ENCODE measurements at regions not wholly inside any gene's neighbourhood (a gene's known extent, or its start where the extent isn't known, plus 50 kb on each side); places are given as distances from the start of the nearest gene placed in this dataset.

DNA sequence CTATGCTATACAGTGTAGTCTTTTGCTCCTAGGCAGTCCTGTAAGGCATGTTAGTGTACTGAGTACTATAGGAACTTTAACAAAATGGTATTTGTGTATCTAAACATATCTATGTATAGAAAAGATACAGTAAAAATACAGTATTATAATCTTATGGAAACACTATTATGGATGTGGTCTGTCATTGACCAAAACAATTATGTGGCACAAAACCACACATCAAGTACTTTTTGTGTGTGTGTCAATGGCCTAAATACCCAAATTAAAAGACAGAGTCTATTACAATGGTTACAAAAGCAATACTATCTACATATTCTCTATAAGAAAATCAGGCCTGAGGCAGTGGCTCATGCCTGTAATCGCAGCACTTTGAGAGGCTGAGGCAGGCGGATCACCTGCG lies 610.2 kb upstream of the NDST4 start:
- DNase-seq = no peak

DNA sequence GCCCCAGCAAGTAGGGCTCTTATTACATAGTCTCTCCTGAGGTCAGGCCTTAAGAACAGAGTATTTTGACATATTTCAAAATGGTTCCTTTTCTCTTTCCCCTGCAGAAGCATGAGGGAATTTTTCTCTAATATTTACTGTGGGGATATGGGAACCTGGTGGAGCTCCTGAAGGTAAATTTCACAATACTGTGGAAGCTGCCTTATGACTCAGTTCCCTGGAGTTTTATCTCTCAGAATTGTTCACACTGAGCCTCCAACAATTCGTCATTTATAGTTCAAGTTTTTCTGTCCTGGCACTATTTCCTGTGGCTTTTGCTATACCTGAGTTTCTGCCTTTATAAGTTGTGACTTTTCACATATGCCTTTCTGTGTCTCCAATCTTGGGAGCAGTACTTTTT lies 607.2 kb upstream of the NDST4 start:
- DNase-seq = no peak

DNA sequence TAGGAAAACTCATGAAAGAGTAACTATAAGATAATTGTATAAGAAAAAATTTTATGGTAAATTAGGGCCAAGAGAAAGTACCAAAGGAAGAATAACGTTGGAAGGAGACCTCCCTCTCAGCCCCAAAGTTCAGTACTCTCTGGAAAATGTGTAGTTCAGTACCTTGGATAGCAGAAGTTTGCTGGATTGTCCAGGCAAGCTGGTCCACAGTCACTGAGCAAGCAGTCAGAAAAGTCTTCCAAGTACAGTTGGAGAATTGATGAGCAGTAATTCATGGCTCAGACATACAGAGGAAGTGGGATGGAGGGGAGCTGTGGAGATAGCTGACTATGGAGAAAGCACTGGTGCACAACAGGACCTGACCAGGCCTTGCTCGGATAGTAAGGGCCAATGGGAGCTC lies 598.2 kb upstream of the NDST4 start:
- DNase-seq = no peak

DNA sequence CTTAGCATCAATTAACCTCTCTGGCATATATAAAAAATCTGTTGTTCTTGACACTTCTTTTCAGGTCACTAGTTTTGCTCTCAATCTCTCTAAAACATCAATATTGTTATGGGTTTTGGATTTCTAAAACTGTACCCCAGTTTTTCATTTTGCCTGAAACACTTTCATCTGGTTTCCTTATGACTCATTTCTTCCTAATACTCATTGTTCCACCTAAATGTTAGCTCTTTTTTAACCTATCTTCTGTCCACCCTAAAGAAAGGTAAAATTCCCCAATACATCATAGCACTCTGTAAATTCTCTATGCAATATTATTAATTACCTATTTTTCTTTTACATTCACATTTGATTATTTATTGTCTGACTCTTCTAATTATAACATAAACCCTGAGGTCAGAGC lies 575.5 kb upstream of the NDST4 start:
- no peak for DNase-seq

DNA sequence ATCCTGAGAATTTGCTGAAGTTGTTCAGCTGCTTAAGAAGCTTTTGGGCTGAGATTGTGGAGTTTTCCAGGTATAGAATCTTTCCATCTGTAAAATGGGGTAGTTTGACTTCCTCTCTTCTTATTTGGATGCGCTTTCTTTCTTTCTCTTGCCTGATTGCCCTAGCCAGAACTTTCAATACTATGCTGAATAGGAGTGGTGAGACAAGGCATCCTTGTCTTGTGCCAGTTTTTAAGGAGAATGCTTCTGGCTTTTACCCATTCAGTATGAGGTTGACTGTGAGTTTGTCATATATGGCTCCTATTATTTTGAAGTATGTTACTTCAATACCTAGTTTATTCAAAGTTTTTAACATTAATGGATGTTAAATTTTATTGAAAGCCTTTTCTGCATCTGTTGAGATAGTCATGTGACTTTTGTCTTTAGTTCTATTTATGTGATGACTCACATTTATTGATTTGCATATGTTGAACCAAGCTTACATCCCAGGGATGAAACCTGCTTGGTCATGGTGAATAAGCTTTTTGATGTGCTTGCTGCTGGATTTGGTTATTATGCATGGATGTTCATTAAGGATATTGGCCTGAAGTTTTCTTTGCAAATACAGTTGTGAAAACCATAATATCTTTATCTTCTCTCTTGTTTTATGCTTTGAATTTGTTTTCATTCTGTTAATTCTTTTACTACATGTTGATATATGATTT lies 573.8 kb upstream of the NDST4 start:
- no peak for DNase-seq

DNA sequence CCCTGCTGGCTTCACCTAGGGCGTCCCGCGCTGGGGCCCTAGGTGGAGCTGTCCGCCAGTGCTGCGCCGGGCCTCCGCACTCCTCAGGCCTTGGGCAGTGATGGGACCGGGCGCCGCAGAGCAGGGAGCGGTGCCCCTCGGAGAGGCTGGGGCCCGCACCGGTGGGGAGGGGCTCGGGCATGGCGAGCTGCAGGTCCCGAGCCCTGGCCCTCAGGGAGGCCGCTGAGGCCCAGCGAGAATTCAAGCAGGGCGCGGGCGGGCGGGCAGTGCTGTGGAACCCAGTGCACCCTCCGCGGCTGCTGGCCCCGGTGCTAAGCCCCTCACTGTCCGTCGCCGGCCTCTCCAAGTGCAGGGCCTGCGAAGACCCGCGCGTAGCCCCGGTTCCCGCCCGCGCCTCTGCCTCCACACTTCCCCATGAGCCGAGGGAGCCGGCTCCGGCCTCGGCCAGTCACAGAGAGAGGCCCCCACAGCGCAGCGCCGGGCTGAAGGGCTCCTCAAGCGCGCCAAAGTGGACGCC lies 565.1 kb upstream of the NDST4 start:
- no peak for DNase-seq

DNA sequence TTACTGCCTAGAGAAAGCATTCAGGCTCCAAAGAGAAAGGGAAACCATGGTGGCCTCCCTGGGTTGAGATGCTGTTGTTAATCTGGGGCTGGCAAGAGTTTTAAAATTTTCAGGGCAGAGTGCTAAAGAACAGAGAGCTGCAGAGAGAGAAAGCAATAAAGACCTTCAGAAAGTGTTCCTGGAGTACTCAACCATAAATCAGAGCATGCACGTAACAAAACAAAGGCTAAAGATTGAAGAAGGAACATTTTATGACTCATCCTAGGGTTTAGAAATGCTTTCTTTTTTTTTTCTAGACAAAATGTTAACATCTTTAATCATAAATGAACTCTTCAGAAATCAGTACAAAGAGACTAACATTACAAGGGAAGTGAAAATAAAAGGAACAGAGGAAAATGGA lies 562.3 kb upstream of the NDST4 start:
- DNase-seq = no peak

DNA sequence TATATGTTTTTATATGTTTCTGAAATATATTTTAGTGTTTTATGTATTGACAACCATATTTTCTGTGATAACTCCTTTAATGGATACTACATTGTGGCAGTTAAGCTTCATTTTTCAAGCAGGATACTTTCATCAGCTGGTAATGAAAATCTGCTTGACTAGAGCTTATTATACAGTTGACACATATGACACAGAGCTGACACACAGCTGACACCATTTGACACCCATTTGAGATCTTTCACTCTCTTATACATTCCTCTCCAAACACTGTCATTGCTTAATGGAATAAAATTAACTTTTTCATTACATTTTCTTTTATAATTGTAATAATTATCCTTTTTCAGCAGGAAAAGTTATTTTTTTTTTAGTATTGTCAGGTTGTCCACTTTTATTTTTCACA lies 561.1 kb upstream of the NDST4 start:
- DNase-seq = no peak

DNA sequence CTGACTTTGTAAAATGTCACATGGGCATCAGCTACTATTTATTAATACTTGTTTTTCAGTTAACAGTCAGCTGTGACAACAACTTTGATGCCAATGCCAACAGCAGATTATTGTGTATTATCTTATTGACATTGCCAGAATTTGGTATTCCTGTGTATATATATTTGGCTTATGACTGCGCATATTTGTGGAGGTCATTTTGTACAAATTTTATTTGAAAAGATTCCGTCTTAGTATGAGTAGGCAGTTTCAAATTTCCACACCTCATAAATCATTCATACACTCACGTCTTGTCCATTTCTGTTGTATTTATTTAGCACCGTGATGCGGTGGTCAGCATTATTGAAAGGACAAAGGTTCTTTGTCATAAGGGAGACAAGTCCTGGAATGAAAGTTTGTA lies 558.2 kb upstream of the NDST4 start:
- no peak for DNase-seq

DNA sequence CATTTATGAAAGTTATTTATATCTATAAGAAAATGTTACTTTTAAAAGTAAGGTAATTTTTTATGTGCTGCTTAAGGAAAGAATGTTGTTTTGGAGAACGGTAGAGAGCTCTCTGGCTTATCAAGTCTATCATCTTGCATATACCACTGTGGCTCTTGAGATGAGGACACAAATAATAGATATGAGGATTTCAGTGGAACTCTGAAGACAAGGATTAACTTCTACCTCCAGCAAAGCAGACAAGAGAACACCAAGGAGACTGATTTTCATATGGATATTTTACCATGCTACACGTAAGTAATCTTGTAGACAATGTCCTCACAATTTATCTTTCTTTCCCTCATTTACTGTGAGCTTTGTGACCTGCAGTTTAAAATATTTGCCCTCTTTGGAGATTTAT lies 557.5 kb upstream of the NDST4 start:
- DNase-seq = no peak

DNA sequence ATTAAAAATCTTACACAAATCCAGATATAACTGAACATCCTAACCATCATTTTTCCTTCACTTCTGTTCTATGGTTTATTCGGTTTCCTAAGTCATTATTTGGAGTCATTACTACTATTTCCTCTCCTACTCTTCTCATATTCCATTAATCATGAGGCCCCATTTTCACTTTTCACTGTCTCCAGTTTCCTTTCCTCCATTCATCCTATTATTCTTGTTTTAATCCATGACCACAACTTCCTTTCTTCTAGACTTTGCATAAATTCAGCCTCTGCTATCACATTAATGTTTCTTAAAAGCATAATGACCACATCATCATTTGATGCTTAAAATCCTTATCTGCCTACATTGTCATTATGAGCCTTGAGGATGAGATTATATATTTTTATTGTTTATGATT lies 555.0 kb upstream of the NDST4 start:
- no peak for DNase-seq

DNA sequence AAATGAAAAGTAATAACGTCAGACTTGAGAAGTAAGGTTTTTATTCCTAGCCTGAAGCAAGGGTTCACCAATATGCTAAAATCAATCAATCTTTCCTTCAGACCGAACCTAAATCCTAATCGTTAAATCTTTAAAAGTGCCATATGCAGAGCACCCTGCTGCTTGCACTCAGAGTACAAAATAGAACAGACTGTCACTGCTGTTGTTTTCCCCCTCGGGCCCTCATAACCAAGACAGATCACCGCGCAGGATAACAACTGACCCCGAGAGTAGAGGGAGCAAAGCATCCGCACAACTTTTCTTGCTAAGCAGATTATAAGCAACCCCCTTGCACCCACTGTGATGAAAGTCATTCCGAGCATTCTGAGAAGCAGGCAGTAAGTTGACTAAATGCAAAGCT lies 550.9 kb upstream of the NDST4 start:
- no peak for DNase-seq

DNA sequence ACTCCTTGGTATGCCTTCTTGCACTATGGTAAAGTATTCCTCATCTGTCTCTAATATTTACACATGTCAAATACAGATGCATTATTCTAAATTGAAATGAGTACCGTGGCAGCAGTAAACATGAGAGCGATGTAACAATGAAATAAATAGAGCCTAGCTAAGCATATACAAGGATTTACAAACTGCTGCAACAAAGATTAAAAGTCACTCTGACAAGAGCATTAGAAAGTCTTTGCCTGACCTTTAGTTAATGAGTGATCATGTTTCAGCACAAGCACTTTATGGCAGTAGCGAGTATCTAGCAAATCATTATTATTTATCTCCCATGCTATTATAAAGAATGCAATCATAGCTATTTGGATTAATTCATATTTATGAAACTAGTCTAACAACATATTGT lies 547.0 kb upstream of the NDST4 start:
- no peak for DNase-seq

DNA sequence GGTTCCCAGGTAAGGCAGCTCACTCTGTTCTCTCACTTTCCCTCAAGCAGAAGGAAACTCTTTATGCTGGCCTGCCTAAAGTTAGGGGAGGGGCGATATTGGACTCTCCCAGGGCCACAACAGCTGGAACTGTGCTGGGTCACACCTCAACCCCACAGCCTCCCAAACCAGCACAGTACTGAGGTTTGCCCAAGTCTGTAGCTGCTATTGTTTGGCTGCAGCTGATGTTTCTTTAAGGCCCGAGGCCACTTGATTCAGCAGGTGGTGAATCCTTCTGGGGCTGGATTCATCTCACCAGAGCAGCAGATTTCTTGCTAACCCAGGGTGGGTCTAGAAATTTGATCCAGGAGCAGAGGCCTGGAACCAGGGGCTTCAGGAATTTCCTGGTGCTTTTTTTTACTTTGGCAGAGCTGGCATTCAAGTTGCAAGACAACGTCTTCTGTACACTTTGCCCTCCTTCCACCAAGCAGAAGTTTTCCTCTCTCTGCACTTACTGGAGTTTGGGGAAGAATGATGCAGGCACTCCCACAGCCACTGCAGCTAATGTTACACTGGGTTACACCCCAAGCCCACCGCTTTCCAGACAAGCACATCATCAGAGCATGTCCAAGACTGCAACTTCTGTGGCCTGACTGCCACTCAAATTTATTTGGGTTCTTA lies 544.7 kb upstream of the NDST4 start:
- no peak for DNase-seq

DNA sequence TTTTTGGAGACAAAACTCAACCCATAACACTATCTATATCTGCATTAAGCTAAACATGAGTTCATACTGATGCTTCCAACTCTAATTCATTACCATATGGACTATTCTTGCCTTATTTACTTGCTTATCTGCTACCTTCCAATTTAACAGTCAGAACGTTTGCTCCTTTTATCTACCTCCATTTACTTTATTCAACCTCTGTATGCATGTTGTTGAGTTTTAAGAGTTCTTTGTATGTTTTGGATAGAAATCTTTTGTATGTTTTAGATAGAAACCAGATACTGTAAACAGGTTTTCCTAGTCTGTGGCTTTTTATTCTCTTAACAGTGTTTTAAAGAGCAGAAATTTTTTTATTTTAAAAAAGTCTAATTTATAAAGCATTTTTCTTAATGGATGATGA lies 542.2 kb upstream of the NDST4 start:
- no peak for DNase-seq

DNA sequence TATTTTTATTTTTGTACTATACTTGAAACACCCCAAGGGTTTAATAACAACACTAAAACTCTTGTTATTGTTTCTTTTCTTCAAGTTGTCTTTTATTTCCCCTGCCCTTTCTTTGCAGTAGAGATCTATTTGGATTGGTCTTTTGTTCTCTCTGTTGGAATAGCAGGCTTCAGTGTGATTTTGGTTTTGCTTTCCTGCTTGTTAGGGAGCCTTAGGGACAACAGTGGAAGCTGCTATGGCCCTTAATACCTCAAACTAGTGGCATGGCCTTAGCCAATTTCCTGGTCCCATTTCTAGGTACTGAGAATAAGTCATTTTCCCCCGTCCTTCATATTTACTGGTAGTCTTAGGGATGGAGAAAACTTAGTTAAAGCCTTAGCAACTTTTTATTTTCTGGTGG lies 535.4 kb upstream of the NDST4 start:
- no peak for DNase-seq

DNA sequence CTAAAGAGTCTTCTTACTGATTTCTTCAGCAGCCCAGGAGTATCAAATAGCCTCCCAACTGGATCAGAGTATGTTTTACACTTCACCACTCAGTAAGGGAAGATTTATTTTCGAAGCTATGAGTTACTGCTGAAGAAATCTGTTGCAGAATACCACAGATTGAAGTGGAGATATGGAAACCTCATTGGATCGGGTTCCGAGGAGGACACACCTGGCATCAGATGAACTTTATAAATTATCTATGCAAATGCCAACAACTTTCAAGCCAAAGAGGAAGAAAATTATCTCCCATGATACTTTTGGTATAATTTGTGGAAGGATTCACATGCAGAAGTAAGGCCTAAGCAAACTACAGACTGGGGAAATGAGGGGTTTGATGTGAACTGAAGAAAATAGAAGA lies 515.9 kb upstream of the NDST4 start:
- no peak for DNase-seq

DNA sequence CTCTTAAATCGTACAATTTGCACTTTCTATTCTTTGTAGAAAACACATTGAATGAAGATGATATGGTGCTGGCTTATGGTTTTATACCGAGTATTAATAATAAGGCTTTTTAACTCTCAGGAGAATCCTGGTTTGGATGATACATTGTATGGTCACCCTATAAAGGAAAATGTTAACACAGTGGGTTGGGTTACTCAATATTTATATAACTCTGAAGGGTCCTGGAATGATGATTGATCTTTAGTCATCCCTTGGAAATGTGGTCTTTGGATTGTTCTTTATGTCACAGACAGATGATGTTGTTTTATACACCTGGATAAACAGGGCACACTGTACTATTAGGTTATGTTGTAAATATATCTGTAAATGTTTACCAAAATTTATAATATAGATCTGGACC lies 496.2 kb upstream of the NDST4 start:
- DNase-seq = no peak

DNA sequence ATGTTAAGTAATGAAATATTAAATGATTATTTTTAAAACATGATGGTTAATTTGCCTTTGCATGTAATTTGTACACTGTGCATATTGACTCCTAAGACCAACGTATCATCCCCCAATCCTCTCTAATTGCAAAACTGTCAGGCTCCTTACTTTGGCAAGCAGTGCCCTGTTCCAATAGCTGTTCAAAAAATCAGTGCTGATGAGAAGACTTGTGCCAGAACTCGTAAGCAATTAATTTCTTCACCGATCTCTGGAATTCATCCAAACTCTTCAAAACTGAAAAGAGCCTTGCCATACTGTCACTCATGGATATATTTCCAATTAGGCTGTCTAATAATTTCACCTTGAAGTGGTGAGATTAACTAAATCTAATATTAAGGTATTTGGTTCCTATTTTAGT lies 493.9 kb upstream of the NDST4 start:
- DNase-seq = no peak

DNA sequence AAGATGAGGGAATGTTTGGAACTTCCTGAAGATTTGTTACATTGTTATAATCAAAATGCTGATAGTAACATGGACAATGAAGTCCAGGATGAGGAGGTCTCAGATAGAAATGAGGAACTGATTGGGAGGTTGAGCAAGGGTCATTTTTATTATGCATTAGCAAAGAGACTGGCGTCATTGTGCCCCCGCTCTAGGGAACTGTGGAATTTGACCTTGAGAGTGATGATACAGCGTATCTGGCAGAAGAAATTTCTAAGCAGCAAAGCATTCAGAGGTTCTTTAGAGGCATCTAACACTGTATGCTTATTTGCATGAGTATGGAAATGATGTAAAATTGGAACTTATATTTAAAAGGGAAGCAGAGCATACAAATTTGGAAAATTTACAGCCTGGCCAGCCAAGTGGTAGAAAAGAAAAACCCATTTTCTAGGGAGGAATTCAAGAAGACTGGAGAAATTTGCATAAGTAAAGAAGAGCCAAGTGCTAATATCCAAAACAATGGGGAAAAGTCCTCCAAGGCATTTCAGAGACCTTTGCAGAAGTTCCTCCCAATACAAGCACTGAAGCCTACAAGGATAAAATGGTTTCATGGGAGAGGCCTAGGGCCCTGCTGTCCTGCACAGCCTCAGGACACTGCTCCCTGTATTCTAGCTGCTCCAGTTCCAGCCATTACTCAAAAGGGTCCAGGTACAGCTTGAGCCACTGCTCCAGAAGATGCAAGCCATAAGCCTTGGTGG lies 483.0 kb upstream of the NDST4 start:
- no peak for DNase-seq

DNA sequence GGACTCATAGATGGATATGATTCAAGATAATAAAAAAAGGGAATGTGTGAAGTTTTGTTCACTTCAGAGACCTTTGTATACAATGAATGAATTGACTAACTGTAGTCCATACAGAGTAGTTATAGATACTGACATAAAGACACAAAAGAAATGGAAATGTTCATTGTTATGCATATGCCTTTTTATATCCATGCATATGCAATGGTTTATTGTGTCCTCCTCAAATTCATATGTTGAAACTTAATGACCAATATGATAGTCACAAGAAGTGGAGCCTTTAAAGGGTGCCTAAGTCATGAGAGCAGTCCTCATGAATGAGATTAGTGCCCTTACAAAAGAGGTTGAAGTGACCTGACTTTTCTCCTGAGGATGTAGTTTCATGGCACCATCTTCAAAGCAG lies 467.5 kb upstream of the NDST4 start:
- no peak for DNase-seq

DNA sequence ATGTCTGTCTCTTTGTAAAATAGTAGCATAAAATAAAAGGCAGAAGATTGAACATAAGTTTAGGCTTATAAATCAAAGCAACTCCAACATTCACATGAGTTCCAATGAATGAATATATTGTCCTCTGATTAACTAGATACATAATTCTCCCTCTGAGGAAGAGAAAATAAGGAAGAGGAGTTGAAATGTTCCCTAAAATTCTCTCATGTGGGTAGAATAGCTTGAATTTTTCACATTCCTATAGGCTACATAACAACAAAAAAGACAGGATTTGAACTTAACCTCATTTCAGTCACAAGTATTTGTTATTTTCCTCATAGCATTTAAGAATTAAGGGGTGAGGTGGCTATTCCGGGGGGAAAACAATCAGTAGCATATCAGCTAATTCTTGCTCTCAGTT lies 462.4 kb upstream of the NDST4 start:
- no peak for DNase-seq

DNA sequence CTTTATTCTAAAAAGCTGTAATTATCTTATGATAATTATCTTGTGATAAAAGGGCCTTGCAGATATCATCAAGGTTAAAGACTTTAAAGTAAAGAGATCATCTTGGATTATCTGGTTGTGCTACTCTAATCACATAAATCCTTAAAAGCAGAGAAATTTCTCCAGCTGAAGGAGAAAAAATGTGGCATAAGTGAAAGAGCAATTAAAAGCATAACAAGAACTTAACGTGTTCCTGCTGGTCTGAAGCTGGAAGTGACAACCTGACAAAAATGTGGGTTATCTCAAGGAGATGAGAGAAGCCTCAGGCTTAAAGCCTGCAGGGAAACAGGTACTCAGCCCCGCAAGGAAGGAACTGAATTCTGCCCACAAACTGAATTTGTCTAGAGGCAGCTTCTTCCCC lies 449.1 kb upstream of the NDST4 start:
- no peak for DNase-seq

DNA sequence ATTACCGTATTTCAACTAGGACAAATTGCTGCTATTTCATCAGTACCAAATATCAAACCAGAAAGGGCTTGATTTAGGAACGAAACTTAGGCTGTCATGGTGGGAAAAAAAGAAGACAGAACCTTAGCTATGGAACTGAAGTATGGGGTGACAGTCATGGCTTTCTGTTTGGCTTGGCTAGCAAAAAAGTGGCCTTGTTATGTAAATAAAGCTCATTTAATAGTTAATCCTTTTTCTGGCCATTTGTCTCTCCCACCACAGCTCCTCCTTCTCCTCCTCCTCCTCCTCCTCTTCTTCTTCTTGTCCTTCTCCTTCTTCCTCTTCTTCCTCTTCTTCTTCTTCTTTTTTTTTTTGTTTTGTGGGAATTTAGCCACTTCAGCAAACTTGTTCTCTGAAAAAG lies 434.7 kb upstream of the NDST4 start:
- no peak for DNase-seq
